Lung (tissue), 11 donors: ENCODE measurements at regions not wholly inside any gene's neighbourhood (a gene's known extent, or its start where the extent isn't known, plus 50 kb on each side); places are given as distances from the start of the nearest gene placed in this dataset.
"Not testable (repeated sequence)": the region's sequence is repeated elsewhere in the genome, so short reads cannot be mapped to it uniquely, and the experiment has no call there.

ENCODE experiments used
- ATAC-seq: fragments of 200-7000 bp; cut with Tn5 transposase; one replicate; pipeline ENCODE4 v1.9.1; 2020; ENCODE audit warnings: moderate number of reproducible peaks; ENCODE audit not compliant: insufficient read depth, low FRiP score
- DNase-seq, 3 donors: peaks; one replicate each; pipeline ENCODE4 v3.0.0-alpha.2; 2013 to 2017
- H3K27ac ChIP-seq, 2 donors: one replicate each; pipeline ENCODE4 v1.5.1; 2013; ENCODE audit warnings: mild to moderate bottlenecking in 2 of 2, moderate library complexity in 2 of 2, control low read depth in 1 of 2, inconsistent platforms in 1 of 2, low read depth in 1 of 2, low read length in 1 of 2
- H3K27me3 ChIP-seq, 3 donors: one replicate each; pipeline ENCODE4 v1.5.1; 2013; ENCODE audit warnings: low read length in 2 of 3; ENCODE audit not compliant: control insufficient read depth in 3 of 3, insufficient read depth in 3 of 3
- H3K36me3 ChIP-seq, 4 donors: one replicate each; pipeline ENCODE4 v1.5.1; 2013; ENCODE audit warnings: low read length in 4 of 4, mild to moderate bottlenecking in 1 of 4, moderate library complexity in 1 of 4; ENCODE audit not compliant: control insufficient read depth in 4 of 4, insufficient read depth in 4 of 4
- H3K4me1 ChIP-seq, 5 donors: one replicate each; pipeline ENCODE4 v1.5.1; 2013; ENCODE audit warnings: low read length in 5 of 5, mild to moderate bottlenecking in 2 of 5, moderate library complexity in 1 of 5; ENCODE audit not compliant: control insufficient read depth in 5 of 5, insufficient read depth in 5 of 5
- H3K4me3 ChIP-seq: one replicate; pipeline ENCODE4 v1.5.1; 2013; ENCODE audit warnings: mild to moderate bottlenecking, control low read depth, moderate library complexity
- H3K9ac ChIP-seq, 2 donors: one replicate each; pipeline ENCODE4 v1.5.1; 2013; ENCODE audit warnings: low read length in 2 of 2, control low read depth in 1 of 2; ENCODE audit not compliant: insufficient read depth in 1 of 2
- H3K9me3 ChIP-seq, 4 donors: one replicate each; pipeline ENCODE4 v1.5.1; 2013; ENCODE audit warnings: low read length in 3 of 4, mild to moderate bottlenecking in 1 of 4, moderate library complexity in 1 of 4; ENCODE audit not compliant: control insufficient read depth in 4 of 4, insufficient read depth in 3 of 4
- WGBS, 2 donors: extraction: QIAGEN DNeasy Blood & Tissue Kit; methylation state at CpG; one replicate each; pipeline ENCODE4 v1.1.7; 2013; 5-methylcytosine and 5-hydroxymethylcytosine counted together
- TF ChIP-seq, protein P1 (sequence below): IDR thresholded peaks from 2 replicates; pipeline ENCODE4 v1.5.1; 2012; ENCODE audit warnings: mild to moderate bottlenecking; ENCODE audit errors: control extremely low read depth, extremely low read depth
- donor health status: control.
- donor health status: control.
- donor health status: Bipolar disorder and iron deficiency.
- donor health status: healthy.
- donor health status: DM: yes; HTN: yes; CAD: no.

DNA sequence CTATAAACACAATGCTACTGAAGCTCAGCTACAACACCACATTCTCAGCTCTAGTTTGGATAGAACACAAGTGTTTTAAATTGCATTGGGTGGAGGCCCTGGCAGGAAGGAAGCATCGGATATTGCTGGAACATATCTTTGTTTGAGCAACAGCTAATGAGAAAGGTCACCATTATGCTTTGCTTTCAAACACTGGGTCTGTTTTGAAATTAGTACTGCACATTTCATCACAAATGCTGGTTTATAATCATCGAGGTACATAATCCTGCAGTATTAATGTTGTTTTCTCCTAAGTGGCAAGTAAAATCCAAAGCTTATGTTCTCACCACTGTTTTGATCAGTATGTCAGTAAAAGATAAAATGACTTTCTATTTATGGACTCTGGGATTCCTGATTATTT, 61.5 kb upstream of the ARHGAP29 start:
- peak; percentile 30 for ATAC-seq
- Histone ChIP-seq H3K27me3 (no peaks in the 10 kb centered on the region), H3K27ac (peak overlapping the region in 1 of 2 donors; percentile 54), H3K9me3 (peaks cover 0 to 4% (median 0%) of the 10 kb centered on the region in 4 donors), H3K9ac (no peak overlapping the region), H3K4me1 (peaks cover 3 to 33% (median 11%) of the 10 kb centered on the region in 5 donors), H3K4me3 (no peak overlapping the region), H3K36me3 (no peaks in the 10 kb centered on the region)
- WGBS, 2 donors, result 11 to 21% methylated on average over 2 of the region's 2 CpGs
- peak; percentile 39 to 89 (median 76) for DNase-seq
- TF ChIP-seq, protein P1, sequence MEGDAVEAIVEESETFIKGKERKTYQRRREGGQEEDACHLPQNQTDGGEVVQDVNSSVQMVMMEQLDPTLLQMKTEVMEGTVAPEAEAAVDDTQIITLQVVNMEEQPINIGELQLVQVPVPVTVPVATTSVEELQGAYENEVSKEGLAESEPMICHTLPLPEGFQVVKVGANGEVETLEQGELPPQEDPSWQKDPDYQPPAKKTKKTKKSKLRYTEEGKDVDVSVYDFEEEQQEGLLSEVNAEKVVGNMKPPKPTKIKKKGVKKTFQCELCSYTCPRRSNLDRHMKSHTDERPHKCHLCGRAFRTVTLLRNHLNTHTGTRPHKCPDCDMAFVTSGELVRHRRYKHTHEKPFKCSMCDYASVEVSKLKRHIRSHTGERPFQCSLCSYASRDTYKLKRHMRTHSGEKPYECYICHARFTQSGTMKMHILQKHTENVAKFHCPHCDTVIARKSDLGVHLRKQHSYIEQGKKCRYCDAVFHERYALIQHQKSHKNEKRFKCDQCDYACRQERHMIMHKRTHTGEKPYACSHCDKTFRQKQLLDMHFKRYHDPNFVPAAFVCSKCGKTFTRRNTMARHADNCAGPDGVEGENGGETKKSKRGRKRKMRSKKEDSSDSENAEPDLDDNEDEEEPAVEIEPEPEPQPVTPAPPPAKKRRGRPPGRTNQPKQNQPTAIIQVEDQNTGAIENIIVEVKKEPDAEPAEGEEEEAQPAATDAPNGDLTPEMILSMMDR, result no peak

DNA sequence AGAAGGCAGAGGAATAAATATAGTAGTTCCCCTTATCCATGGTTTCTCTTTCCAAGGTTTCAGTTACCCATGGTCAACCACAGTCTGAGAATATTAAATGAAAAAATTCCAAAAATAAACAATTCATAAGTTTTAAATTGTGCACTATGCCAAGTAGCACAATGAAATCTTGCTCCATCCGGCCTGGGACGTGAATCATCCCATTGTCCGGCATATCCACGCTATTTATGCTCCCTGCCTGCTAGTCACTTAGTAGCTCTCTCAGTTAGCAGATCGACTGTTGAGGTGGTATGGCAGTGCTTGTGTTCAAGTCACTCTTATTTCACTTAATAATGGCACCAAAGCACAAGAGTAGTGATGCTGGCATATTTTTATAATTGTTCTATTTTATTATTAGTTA, 58.6 kb upstream of the ARHGAP29 start:
- peak overlapping the region in 1 of 2 donors; percentile 33 for H3K27ac ChIP-seq
- no peaks in the 10 kb centered on the region for H3K27me3 ChIP-seq
- TF ChIP-seq, protein P1, result no peak
- WGBS, 2 donors, result 53 to 66% methylated on average over 5 of the region's 5 CpGs
- no peak overlapping the region for H3K9ac ChIP-seq
- peaks cover 3 to 30% (median 11%) of the 10 kb centered on the region in 5 donors for H3K4me1 ChIP-seq
- H3K4me3 ChIP-seq, result no peak overlapping the region
- H3K36me3 ChIP-seq, result no peaks in the 10 kb centered on the region
- no peaks in the 10 kb centered on the region for H3K9me3 ChIP-seq
- no peak for DNase-seq
- no peak for ATAC-seq

DNA sequence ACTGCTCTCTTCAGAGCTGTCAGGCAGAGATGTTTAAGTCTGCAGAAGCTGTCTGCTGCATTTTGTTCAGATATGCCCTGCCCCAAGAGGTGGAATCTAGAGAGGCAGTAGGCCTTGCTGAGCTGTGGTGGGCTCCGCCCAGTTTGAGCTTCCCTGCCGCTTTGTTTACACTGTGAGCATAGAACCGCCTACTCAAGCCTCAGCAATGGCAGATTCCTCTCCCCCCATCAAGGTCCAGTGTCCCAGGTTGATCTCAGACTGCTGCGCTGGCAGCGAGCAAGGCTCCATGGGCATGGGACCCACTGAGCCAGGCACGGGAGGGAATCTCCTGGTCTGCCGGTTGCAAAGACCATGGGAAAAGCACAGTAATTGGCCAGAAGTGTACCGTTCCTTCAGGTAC, 55.6 kb upstream of the ARHGAP29 start:
- WGBS, 2 donors, result 84 to 87% methylated on average over 8 of the region's 8 CpGs
- not testable (repeated sequence) for DNase-seq, H3K36me3 ChIP-seq, H3K27me3 ChIP-seq, ATAC-seq, H3K9me3 ChIP-seq, H3K9ac ChIP-seq, H3K4me3 ChIP-seq, H3K27ac ChIP-seq
- H3K4me1 ChIP-seq, result peaks cover 0 to 10% (median 5%) of the 10 kb centered on the region in 5 donors

DNA sequence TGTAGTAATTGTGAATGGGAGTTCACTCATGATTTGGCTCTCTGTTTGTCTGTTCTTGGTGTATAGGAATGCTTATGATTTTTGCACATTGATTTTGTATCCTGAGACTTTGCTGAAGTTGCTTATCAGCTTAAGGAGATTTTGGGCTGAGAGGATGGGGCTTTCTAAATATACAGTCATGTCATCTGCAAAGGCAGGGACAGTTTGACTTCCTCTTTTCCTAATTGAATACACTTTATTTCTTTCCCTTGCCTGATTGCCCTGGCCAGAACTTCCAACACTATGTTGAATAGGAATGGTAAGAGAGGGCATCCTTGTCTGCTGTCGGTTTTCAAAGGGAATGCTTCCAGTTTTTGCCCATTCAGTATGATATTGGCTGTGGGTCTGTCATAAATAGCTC, 51.9 kb upstream of the ARHGAP29 start:
- not testable (repeated sequence) for DNase-seq, H3K4me1 ChIP-seq, H3K4me3 ChIP-seq, H3K27ac ChIP-seq, H3K36me3 ChIP-seq, H3K27me3 ChIP-seq, ATAC-seq, H3K9ac ChIP-seq, H3K9me3 ChIP-seq
- WGBS, 2 donors, result 88 to 89% methylated on average over 1 of the region's 1 CpG
